HG02763 (cell line): ENCODE measurements at regions not wholly inside any gene's neighbourhood (a gene's known extent, or its start where the extent isn't known, plus 50 kb on each side); places are given as distances from the start of the nearest gene placed in this dataset.
"Not testable (repeated sequence)": the region's sequence is repeated elsewhere in the genome, so short reads cannot be mapped to it uniquely, and the experiment has no call there.

Source experiments
- ATAC-seq: cut with Tn5 transposase; IDR thresholded peaks from one replicate; pipeline ENCODE4 v1.9.1; 2021; ENCODE audit warnings: mild to moderate bottlenecking, moderate library complexity; ENCODE audit not compliant: unreplicated experiment

- ATAC-seq: no peak
These were observed 195.8 kb downstream of the HAO1 start for GRCh38 chr20:7744411-7744810.

GRCh38 chr20:7748624-7749023 is 191.6 kb downstream of the HAO1 start:
- no peak for ATAC-seq

- ATAC-seq: no peak
These were observed 186.2 kb downstream of the HAO1 start for GRCh38 chr20:7754102-7754501.

GRCh38 chr20:7758406-7758805 is 181.9 kb downstream of the HAO1 start:
- ATAC-seq: no peak

- ATAC-seq: no peak
These were observed 179.8 kb downstream of the HAO1 start for GRCh38 chr20:7760247-7761031.

GRCh38 chr20:7765221-7765620 is 175.0 kb downstream of the HAO1 start:
- peak; percentile 95 for ATAC-seq

- no peak for ATAC-seq
These were observed 170.2 kb downstream of the HAO1 start for GRCh38 chr20:7770046-7770445.

GRCh38 chr20:7770578-7770977 is 169.7 kb downstream of the HAO1 start:
- peak; percentile 98 for ATAC-seq

- ATAC-seq: no peak
These were observed 167.9 kb downstream of the HAO1 start for GRCh38 chr20:7772371-7772770.

GRCh38 chr20:7773511-7773910 is 166.7 kb downstream of the HAO1 start:
- ATAC-seq: no peak

- no peak for ATAC-seq
These were observed 165.2 kb downstream of the HAO1 start for GRCh38 chr20:7775072-7775471.

GRCh38 chr20:7776148-7776547 is 164.1 kb downstream of the HAO1 start:
- no peak for ATAC-seq

- no peak for ATAC-seq
These were observed 150.1 kb downstream of the HAO1 start for GRCh38 chr20:7790189-7790588.

- ATAC-seq: no peak
These were observed 147.9 kb downstream of the HAO1 start for GRCh38 chr20:7792150-7792869.

GRCh38 chr20:7798176-7798575 is 142.1 kb downstream of the HAO1 start:
- ATAC-seq: no peak

GRCh38 chr20:7799862-7800261 is 140.4 kb downstream of the HAO1 start:
- no peak for ATAC-seq

GRCh38 chr20:7803411-7804151 is 136.7 kb downstream of the HAO1 start:
- ATAC-seq: not testable (repeated sequence)

- no peak for ATAC-seq
These were observed 133.4 kb downstream of the HAO1 start for GRCh38 chr20:7806831-7807230.

GRCh38 chr20:7817286-7817685 is 123.0 kb downstream of the HAO1 start:
- no peak for ATAC-seq

GRCh38 chr20:7818477-7818876 is 121.8 kb downstream of the HAO1 start:
- no peak for ATAC-seq

- no peak for ATAC-seq
These were observed 119.4 kb downstream of the HAO1 start for GRCh38 chr20:7820897-7821296.

- no peak for ATAC-seq
These were observed 117.5 kb downstream of the HAO1 start for GRCh38 chr20:7822772-7823171.
